Mucosa of descending colon (tissue), 3 donors: ENCODE measurements at regions not wholly inside any gene's neighbourhood (a gene's known extent, or its start where the extent isn't known, plus 50 kb on each side); places are given as distances from the start of the nearest gene placed in this dataset.

Source experiments
- ATAC-seq: fragments of 200-7000 bp; cut with Tn5 transposase; one replicate; pipeline ENCODE4 v1.9.1; 2020; ENCODE audit warnings: mild to moderate bottlenecking, moderate library complexity
- DNase-seq, 3 donors: peaks; one replicate each; pipeline ENCODE4 v3.0.0-alpha.2; 2020
- H3K36me3 ChIP-seq: fragments of 200-600 bp; one replicate; pipeline ENCODE4 v1.8.0; 2021; ENCODE audit warnings: low read depth, mild to moderate bottlenecking
- H3K4me1 ChIP-seq: fragments of 200-600 bp; one replicate; pipeline ENCODE4 v1.8.0; 2021; ENCODE audit warnings: low read depth, mild to moderate bottlenecking
- H3K4me3 ChIP-seq: fragments of 200-600 bp; one replicate; pipeline ENCODE4 v1.8.0; 2021; ENCODE audit warnings: mild to moderate bottlenecking
- H3K9me3 ChIP-seq: fragments of 200-600 bp; one replicate; pipeline ENCODE4 v1.8.0; 2021; ENCODE audit warnings: mild to moderate bottlenecking
- intact Hi-C, 2 donors: fragments of 100-400 bp; cut with DNase I in 1 of 2; cut with micrococcal nuclease in 1 of 2; formaldehyde crosslinking; loops; one replicate each; pipeline versions ENCODE4 v1.11.0 to v1.11.1; 2022; cut with DNase I, micrococcal nuclease
- TF ChIP-seq, protein P1 (sequence below): fragments of 200-600 bp; IDR thresholded peaks from one replicate; pipeline ENCODE4 v1.8.0; 2022; ENCODE audit warnings: antibody characterized with exemption, mild to moderate bottlenecking
- donor health status: DM: no; HTN: no; CAD: no; lungs with moderate emphysema.
- donor health status: DM: no; HTN: no; CAD: no.
- donor health status: DM: no; HTN: yes; CAD: no.

DNA sequence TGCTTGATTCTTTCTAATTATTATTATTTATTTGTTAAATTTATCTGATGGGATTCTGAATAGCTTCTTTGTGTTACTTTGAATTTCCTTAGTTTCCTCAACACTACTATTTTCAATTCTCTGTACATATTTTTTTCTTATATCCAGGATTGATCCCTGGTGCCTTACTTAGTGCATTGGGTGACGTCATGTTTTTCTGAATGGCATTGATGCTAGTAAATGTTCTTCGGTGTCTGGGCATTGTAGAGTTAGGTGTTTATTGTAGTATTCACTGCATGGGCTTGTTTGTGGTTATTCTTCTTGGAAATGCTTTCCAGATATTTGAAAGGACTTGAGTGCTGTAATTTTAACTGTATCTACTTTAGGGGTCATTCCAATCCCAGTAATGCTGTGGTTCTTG, 938.1 kb downstream of the FAM133A start:
- ATAC-seq (no peak), DNase-seq (no peak)
- Histone ChIP-seq H3K4me1 (no peaks in the 10 kb centered on the region), H3K9me3 (no peaks in the 10 kb centered on the region), H3K4me3 (no peak overlapping the region), H3K36me3 (no peaks in the 10 kb centered on the region)
- TF ChIP-seq, protein P1, sequence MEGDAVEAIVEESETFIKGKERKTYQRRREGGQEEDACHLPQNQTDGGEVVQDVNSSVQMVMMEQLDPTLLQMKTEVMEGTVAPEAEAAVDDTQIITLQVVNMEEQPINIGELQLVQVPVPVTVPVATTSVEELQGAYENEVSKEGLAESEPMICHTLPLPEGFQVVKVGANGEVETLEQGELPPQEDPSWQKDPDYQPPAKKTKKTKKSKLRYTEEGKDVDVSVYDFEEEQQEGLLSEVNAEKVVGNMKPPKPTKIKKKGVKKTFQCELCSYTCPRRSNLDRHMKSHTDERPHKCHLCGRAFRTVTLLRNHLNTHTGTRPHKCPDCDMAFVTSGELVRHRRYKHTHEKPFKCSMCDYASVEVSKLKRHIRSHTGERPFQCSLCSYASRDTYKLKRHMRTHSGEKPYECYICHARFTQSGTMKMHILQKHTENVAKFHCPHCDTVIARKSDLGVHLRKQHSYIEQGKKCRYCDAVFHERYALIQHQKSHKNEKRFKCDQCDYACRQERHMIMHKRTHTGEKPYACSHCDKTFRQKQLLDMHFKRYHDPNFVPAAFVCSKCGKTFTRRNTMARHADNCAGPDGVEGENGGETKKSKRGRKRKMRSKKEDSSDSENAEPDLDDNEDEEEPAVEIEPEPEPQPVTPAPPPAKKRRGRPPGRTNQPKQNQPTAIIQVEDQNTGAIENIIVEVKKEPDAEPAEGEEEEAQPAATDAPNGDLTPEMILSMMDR, result no peak
- intact Hi-C loops, result no loop called here

DNA sequence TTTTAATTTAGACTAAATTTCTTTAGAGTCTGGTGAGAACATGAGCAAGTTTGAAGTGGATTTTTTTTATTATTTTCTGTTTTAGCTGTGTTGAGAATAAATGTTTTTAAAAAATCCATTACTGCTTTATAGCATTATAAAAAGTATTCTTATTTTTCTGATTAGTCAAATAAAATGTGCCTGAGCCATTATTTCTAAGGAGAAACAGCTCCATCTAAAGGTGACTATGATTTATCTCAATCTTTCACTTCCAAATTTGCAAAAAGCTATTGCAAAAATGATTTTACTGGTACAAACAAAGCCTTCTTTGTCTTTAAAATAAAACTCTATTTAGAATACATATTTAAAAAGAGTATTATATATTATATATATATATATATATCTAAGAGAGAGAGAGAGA, 959.2 kb downstream of the FAM133A start:
- intact Hi-C loops, result no loop called here
- H3K36me3 ChIP-seq, result no peaks in the 10 kb centered on the region
- DNase-seq (no peak), ATAC-seq (no peak)
- TF ChIP-seq, protein P1, result no peak
- no peaks in the 10 kb centered on the region for H3K4me1 ChIP-seq
- no peak overlapping the region for H3K4me3 ChIP-seq
- peaks cover 9% of the 10 kb centered on the region for H3K9me3 ChIP-seq

DNA sequence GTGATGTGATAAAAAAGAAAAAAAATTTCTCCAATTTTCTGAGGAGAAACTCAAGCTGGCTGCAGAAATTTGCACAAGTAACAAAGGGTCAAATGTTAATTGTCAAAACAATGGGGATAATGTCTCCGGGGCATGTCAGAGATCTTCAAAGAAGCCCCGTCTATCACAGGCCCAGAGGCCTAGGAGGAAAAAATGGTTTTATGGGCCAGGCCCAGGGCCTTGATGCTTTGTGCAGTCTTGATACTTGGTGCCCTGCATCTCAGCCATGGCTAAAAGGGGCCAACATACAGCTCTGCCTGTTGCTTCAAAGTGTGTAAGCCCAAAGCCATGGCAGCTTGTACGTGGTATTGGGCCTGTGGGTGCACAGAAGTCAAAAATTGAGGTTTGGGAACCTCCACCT, 961.0 kb downstream of the FAM133A start:
- Histone ChIP-seq H3K36me3 (no peaks in the 10 kb centered on the region), H3K9me3 (peaks cover 9% of the 10 kb centered on the region), H3K4me1 (no peaks in the 10 kb centered on the region), H3K4me3 (no peak overlapping the region)
- intact Hi-C loops, result no loop called here
- TF ChIP-seq, protein P1, result no peak
- ATAC-seq, result no peak
- no peak for DNase-seq

DNA sequence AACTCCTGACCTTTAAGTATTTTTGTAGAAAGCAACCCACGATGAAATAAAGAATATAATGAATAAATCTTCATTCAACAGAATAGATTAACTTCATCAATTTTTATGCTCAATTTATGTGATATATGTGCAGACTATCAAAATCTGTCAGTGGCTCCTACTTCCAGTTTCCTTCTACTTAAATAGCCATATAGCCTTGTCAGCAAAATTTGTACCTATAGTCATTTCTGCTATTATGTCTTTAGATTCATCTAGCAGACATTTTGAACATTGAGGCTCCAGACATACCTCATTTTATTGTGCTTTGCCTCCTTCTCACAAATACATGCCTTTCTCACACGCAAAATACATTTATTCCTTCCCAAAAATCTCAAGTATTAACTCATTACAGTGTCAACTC, 971.7 kb downstream of the FAM133A start:
- DNase-seq, result no peak
- Histone ChIP-seq H3K4me3 (no peak overlapping the region), H3K9me3 (no peaks in the 10 kb centered on the region), H3K4me1 (no peaks in the 10 kb centered on the region), H3K36me3 (no peaks in the 10 kb centered on the region)
- intact Hi-C loops, result no loop called here
- no peak for ATAC-seq
- TF ChIP-seq, protein P1, result no peak

DNA sequence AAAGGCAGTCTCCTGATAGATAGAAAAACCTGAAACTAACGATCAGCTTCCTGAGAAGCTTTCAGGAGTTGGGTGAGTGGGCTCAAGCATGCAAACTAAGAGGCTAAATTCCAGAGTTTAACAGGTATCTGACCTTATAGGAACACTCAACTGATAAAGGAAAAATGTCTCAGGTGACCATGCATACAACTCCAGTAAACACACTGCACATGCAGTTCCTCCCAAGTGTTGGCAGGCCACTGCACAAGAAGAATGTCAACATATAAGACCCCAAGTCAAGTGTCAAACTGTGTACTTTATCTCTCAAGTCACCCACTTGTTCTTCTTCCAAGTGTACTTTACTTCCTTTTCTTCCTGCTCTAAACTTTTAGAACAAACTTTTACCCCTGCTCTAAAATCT, 981.2 kb downstream of the FAM133A start:
- Histone ChIP-seq H3K36me3 (no peaks in the 10 kb centered on the region), H3K4me3 (no peak overlapping the region), H3K4me1 (no peaks in the 10 kb centered on the region), H3K9me3 (peaks cover 4% of the 10 kb centered on the region)
- intact Hi-C loops, result no loop called here
- TF ChIP-seq, protein P1, result no peak
- no peak for DNase-seq
- ATAC-seq, result no peak

DNA sequence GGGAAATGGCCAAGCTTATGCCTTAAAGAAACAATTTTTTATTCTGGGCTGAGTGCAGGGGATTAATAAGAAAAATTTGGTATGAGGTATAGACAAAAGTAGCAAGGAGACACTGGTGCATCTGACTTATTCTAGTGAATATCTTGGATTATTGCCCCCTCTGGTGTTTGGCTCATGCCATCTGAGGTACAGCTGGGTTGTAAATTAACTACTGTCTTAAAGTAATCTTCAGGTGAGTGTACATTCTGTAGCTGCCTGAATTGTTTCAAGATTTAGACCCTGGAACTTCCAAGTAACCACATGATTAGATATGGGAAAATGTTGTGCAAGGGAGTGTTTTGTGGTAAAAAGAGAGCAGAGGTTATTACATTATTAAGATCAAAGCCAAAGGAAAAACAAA, 988.7 kb downstream of the FAM133A start:
- intact Hi-C loops, result no loop called here
- ATAC-seq, result no peak

More for the DNA sequence above, 988.7 kb downstream of the FAM133A start:
- TF ChIP-seq, protein P1, result no peak
- Histone ChIP-seq H3K4me3 (no peak overlapping the region), H3K36me3 (no peaks in the 10 kb centered on the region), H3K4me1 (no peaks in the 10 kb centered on the region), H3K9me3 (peaks cover 4% of the 10 kb centered on the region)
- DNase-seq, result no peak
